ENCODE measurements at regions not wholly inside any gene's neighbourhood (a gene's known extent, or its start where the extent isn't known, plus 50 kb on each side); places are given as distances from the start of the nearest gene placed in this dataset.

DNA sequence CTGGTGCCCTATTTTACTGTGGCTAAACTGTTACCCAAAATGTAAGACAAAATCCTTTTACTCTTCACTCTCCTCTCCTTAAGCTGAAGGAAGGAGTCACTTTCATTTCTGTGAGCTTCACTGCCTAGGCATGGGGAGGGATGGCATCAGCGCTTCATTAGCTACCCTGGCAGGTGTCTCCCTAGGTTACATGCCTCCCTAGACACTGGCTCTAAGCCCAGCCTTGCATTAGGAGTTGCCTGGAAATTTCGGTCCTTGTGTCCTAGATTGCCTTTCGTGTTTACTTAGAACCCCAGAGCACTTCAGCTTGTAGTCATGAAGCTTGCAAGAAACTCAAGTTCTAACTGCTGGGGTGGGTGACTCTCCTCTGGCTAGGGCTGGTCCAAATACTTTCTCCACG is 520.5 kb upstream of the STXBP6 start:
- Histone ChIP-seq H3K27ac (ENCODE audit: insufficient read depth, low read length, poor library complexity, severe bottlenecking) (no peak overlapping the region), H3K4me1 (ENCODE audit: control insufficient read depth, insufficient read depth, low read length, poor library complexity, severe bottlenecking) (no peaks in the 10 kb centered on the region), H3K36me3 (ENCODE audit: control insufficient read depth, insufficient read depth, low read length) (no peaks in the 10 kb centered on the region), H3K27me3 (replicated peaks; ENCODE audit: control insufficient read depth, insufficient read depth, low read length, poor library complexity, severe bottlenecking) (no peaks in the 10 kb centered on the region), H3K4me3 (ENCODE audit: insufficient read depth, low read depth, low read length, poor library complexity, severe bottlenecking) (no peak overlapping the region), H3K9me3 (ENCODE audit: control insufficient read depth, low read length) (no peaks in the 10 kb centered on the region)
- DNase-seq = no peak

DNA sequence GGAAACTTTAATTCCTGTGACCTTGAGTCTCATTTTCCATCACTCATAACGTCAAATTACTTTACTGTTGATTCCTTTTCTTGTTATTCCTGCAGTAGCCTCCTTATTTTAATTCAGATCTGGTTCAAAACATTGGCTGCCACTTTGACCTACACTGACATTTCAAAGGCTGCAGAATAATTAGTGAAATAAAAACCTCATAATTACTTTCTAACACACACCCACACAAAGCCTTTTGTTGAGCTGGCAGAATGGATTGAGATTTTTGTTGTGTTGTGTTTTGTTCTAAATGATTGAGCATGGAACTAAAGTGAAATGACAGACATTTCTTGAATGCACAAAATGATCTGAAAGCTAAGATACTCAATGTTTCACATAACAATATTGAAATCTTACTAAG is 507.5 kb upstream of the STXBP6 start:
- Histone ChIP-seq H3K27ac (ENCODE audit: insufficient read depth, low read length, poor library complexity, severe bottlenecking) (no peak overlapping the region), H3K4me1 (ENCODE audit: control insufficient read depth, insufficient read depth, low read length, poor library complexity, severe bottlenecking) (no peaks in the 10 kb centered on the region), H3K27me3 (replicated peaks; ENCODE audit: control insufficient read depth, insufficient read depth, low read length, poor library complexity, severe bottlenecking) (no peaks in the 10 kb centered on the region), H3K36me3 (ENCODE audit: control insufficient read depth, insufficient read depth, low read length) (no peaks in the 10 kb centered on the region), H3K9me3 (ENCODE audit: control insufficient read depth, low read length) (no peaks in the 10 kb centered on the region), H3K4me3 (ENCODE audit: insufficient read depth, low read depth, low read length, poor library complexity, severe bottlenecking) (no peak overlapping the region)
- no peak for DNase-seq

DNA sequence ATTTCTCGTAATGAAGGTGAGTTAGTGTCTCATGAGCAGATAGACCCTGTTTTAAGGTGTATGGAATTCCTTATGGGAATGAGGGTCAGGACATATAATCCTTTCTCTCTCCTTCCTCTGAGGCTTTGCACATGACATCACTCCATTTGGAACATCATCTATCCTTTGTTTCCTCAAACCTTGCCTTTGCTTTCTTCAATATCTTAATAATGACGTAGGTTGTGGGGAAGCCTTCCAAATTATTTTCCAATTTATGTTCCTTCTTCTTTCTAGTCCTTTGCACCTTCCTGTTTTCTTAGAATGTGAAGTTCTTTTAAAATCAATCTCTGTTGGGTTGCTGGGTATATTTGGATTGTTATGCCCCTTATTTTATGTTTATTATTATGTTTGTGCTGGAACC is 502.9 kb upstream of the STXBP6 start:
- H3K27me3 ChIP-seq (replicated peaks; ENCODE audit: control insufficient read depth, insufficient read depth, low read length, poor library complexity, severe bottlenecking) = no peaks in the 10 kb centered on the region
- no peaks in the 10 kb centered on the region for H3K4me1 ChIP-seq (ENCODE audit: control insufficient read depth, insufficient read depth, low read length, poor library complexity, severe bottlenecking)
- no peaks in the 10 kb centered on the region for H3K36me3 ChIP-seq (ENCODE audit: control insufficient read depth, insufficient read depth, low read length)

DNA sequence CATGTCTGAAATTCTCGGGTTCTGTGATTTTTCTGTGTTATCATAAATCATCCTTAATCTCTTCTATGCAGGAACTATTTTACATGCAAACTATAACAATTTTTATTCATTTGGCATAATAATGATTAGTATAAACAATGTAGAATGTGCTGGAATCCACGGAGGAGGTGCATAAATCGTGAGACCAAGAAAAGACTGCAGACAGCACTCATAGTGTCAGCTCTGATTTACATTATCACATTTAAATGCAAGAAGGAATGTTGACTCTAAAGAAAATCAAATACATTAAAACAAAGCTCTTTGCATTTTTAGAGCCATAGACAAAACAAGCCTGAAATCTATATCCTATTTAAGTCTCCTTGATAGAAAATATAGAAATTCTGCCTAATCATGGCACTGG is 501.7 kb upstream of the STXBP6 start:
- Histone ChIP-seq H3K27ac (ENCODE audit: insufficient read depth, low read length, poor library complexity, severe bottlenecking) (no peak overlapping the region), H3K36me3 (ENCODE audit: control insufficient read depth, insufficient read depth, low read length) (no peaks in the 10 kb centered on the region), H3K4me1 (ENCODE audit: control insufficient read depth, insufficient read depth, low read length, poor library complexity, severe bottlenecking) (no peaks in the 10 kb centered on the region), H3K4me3 (ENCODE audit: insufficient read depth, low read depth, low read length, poor library complexity, severe bottlenecking) (no peak overlapping the region), H3K9me3 (ENCODE audit: control insufficient read depth, low read length) (peaks cover 3% of the 10 kb centered on the region), H3K27me3 (replicated peaks; ENCODE audit: control insufficient read depth, insufficient read depth, low read length, poor library complexity, severe bottlenecking) (no peaks in the 10 kb centered on the region)
- DNase-seq = no peak

More for the DNA sequence above, 502.9 kb upstream of the STXBP6 start:
- Histone ChIP-seq H3K4me3 (ENCODE audit: insufficient read depth, low read depth, low read length, poor library complexity, severe bottlenecking) (no peak overlapping the region), H3K9me3 (ENCODE audit: control insufficient read depth, low read length) (no peaks in the 10 kb centered on the region), H3K27ac (ENCODE audit: insufficient read depth, low read length, poor library complexity, severe bottlenecking) (no peak overlapping the region)
- no peak for DNase-seq

DNA sequence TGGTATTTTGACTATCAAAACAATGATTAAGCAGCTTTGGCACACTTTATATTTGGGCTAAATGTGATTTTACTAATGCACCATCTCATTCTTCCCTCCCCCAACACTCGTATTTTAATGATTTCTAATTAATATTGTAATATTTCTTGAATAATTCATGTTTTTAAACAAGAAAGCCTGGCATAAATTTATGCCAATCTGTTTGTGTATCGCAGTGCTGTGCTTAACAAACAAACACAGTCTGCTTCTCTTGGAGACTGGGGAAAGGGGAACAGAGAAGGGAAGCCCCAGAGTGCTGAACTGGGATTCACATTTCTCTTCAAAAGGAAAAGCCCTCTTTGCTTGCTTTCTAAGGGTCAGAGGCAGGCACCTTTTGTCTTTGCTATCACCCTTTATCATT is 496.9 kb upstream of the STXBP6 start:
- Histone ChIP-seq H3K4me1 (ENCODE audit: control insufficient read depth, insufficient read depth, low read length, poor library complexity, severe bottlenecking) (no peaks in the 10 kb centered on the region), H3K4me3 (ENCODE audit: insufficient read depth, low read depth, low read length, poor library complexity, severe bottlenecking) (no peak overlapping the region), H3K27me3 (replicated peaks; ENCODE audit: control insufficient read depth, insufficient read depth, low read length, poor library complexity, severe bottlenecking) (no peaks in the 10 kb centered on the region), H3K36me3 (ENCODE audit: control insufficient read depth, insufficient read depth, low read length) (no peaks in the 10 kb centered on the region), H3K9me3 (ENCODE audit: control insufficient read depth, low read length) (peaks cover 3% of the 10 kb centered on the region), H3K27ac (ENCODE audit: insufficient read depth, low read length, poor library complexity, severe bottlenecking) (no peak overlapping the region)
- no peak for DNase-seq

DNA sequence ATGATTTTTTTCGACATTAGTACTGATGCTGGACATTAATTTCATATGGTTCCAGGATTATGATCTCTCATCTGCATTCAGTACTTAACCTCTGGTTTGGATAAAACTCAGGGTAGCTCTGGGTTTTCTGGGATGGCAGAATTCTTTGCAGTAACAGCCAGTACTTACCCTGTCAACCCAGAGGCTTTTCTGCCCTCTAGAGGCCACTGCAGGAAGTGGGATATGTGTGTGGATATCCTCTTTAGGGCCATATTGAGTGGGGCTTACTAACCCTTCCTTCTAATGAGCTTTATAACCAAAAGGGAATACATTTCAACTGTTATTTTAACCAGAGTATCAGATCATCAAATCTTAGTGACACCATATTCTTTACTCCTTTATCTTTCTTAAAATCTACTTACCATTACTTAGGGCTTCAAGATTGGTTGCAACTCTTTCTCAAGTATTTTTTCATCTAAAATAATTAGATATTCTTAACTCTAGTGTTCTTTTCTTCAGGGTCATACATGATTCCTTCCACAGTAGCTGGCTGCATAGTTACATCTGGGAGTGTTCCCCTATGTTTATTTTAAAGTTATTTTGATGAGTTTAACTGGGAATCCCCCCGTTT is 488.0 kb upstream of the STXBP6 start:
- no peak for DNase-seq
- no peak overlapping the region for H3K4me3 ChIP-seq (ENCODE audit: insufficient read depth, low read depth, low read length, poor library complexity, severe bottlenecking)
- no peak overlapping the region for H3K27ac ChIP-seq (ENCODE audit: insufficient read depth, low read length, poor library complexity, severe bottlenecking)

DNA sequence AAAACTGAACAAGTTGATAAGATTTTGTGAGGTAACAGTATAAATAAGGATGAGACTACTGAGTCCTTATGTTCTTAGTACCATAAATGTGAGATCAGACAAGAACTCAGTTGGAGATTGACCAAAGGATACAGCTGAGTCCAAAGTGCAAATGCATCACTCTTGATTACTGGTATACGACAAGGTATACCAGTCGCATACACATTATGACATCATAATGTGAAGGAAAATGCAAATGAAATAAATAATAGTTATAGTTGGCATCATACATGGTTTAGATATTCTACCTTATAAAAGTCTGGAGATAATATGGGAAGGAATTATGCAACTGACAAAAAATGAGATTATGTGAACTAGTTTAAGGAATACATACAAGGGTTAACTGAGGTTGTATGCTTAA is 476.3 kb upstream of the STXBP6 start:
- no peaks in the 10 kb centered on the region for H3K4me1 ChIP-seq (ENCODE audit: control insufficient read depth, insufficient read depth, low read length, poor library complexity, severe bottlenecking)
- no peak overlapping the region for H3K4me3 ChIP-seq (ENCODE audit: insufficient read depth, low read depth, low read length, poor library complexity, severe bottlenecking)
- H3K27ac ChIP-seq (ENCODE audit: insufficient read depth, low read length, poor library complexity, severe bottlenecking) = no peak overlapping the region
- H3K36me3 ChIP-seq (ENCODE audit: control insufficient read depth, insufficient read depth, low read length) = no peaks in the 10 kb centered on the region
- DNase-seq = no peak
- no peaks in the 10 kb centered on the region for H3K9me3 ChIP-seq (ENCODE audit: control insufficient read depth, low read length)
- no peaks in the 10 kb centered on the region for H3K27me3 ChIP-seq (replicated peaks; ENCODE audit: control insufficient read depth, insufficient read depth, low read length, poor library complexity, severe bottlenecking)

More for the DNA sequence above, 488.0 kb upstream of the STXBP6 start:
- H3K27me3 ChIP-seq (replicated peaks; ENCODE audit: control insufficient read depth, insufficient read depth, low read length, poor library complexity, severe bottlenecking) = no peaks in the 10 kb centered on the region
- no peaks in the 10 kb centered on the region for H3K4me1 ChIP-seq (ENCODE audit: control insufficient read depth, insufficient read depth, low read length, poor library complexity, severe bottlenecking)
- no peaks in the 10 kb centered on the region for H3K9me3 ChIP-seq (ENCODE audit: control insufficient read depth, low read length)
- no peaks in the 10 kb centered on the region for H3K36me3 ChIP-seq (ENCODE audit: control insufficient read depth, insufficient read depth, low read length)

DNA sequence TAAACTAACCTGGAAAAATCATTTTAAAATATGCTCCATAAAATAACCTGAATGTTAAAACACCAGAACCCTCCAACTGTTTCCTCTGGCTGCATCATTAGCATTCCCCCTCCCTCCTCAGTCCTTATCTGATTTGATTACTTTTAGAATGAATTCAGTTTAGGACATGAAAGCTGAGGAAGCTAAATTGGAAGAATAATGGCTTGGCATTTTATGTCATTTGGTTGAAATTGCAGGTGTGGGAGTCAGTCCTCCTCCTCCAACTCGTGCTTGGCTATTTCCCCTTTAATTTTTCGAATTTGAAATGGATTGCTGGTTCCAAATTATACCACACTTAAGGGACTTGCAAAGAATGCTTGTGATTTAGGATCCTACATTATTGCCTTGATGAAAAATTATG is 473.0 kb upstream of the STXBP6 start:
- no peak for DNase-seq
- no peak overlapping the region for H3K4me3 ChIP-seq (ENCODE audit: insufficient read depth, low read depth, low read length, poor library complexity, severe bottlenecking)
- H3K36me3 ChIP-seq (ENCODE audit: control insufficient read depth, insufficient read depth, low read length) = no peaks in the 10 kb centered on the region
- H3K9me3 ChIP-seq (ENCODE audit: control insufficient read depth, low read length) = no peaks in the 10 kb centered on the region
- no peak overlapping the region for H3K27ac ChIP-seq (ENCODE audit: insufficient read depth, low read length, poor library complexity, severe bottlenecking)
- no peaks in the 10 kb centered on the region for H3K27me3 ChIP-seq (replicated peaks; ENCODE audit: control insufficient read depth, insufficient read depth, low read length, poor library complexity, severe bottlenecking)
- no peaks in the 10 kb centered on the region for H3K4me1 ChIP-seq (ENCODE audit: control insufficient read depth, insufficient read depth, low read length, poor library complexity, severe bottlenecking)

DNA sequence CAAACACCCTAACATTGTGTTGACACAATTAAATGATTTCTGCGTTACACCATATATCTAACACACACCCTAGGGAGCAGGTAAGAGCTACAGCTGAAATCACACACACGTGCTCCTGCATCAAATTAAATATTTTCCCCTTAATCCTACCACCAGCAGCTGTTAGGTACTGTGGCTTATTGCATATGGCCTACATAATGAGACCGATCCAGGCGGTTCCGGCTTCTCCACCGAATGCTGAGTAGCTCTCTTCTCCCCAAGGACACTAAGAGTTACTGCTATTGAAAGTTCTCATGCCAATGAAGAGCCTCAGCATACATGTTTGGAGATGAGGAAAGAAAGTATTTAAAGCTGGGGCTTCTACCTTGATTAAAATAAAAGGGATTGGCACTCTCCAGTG is 472.2 kb upstream of the STXBP6 start:
- no peaks in the 10 kb centered on the region for H3K36me3 ChIP-seq (ENCODE audit: control insufficient read depth, insufficient read depth, low read length)
- no peaks in the 10 kb centered on the region for H3K27me3 ChIP-seq (replicated peaks; ENCODE audit: control insufficient read depth, insufficient read depth, low read length, poor library complexity, severe bottlenecking)
- no peaks in the 10 kb centered on the region for H3K4me1 ChIP-seq (ENCODE audit: control insufficient read depth, insufficient read depth, low read length, poor library complexity, severe bottlenecking)
- H3K4me3 ChIP-seq (ENCODE audit: insufficient read depth, low read depth, low read length, poor library complexity, severe bottlenecking) = no peak overlapping the region
- no peaks in the 10 kb centered on the region for H3K9me3 ChIP-seq (ENCODE audit: control insufficient read depth, low read length)
- H3K27ac ChIP-seq (ENCODE audit: insufficient read depth, low read length, poor library complexity, severe bottlenecking) = no peak overlapping the region
- no peak for DNase-seq

DNA sequence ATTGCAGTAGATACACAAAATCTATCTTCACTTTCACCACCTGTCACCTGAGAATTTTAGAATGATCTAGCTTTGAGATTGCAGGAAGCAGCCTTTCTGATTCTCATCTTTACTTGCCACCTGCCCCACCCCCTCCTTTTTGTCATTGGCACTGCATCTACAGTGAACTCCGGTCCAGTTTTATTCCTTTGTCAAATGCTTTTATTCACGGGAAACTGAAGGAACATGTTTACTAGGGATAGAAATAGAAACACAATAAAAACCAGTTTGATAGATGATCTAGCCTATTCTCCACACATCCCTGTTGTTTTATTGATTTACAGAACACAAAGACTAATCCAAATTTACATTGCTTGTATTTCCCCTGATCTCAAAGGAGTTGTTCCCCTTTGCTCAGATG is 471.7 kb upstream of the STXBP6 start:
- no peaks in the 10 kb centered on the region for H3K27me3 ChIP-seq (replicated peaks; ENCODE audit: control insufficient read depth, insufficient read depth, low read length, poor library complexity, severe bottlenecking)
- H3K4me3 ChIP-seq (ENCODE audit: insufficient read depth, low read depth, low read length, poor library complexity, severe bottlenecking) = no peak overlapping the region
- DNase-seq = no peak
- no peaks in the 10 kb centered on the region for H3K9me3 ChIP-seq (ENCODE audit: control insufficient read depth, low read length)
- H3K36me3 ChIP-seq (ENCODE audit: control insufficient read depth, insufficient read depth, low read length) = no peaks in the 10 kb centered on the region
- no peaks in the 10 kb centered on the region for H3K4me1 ChIP-seq (ENCODE audit: control insufficient read depth, insufficient read depth, low read length, poor library complexity, severe bottlenecking)
- no peak overlapping the region for H3K27ac ChIP-seq (ENCODE audit: insufficient read depth, low read length, poor library complexity, severe bottlenecking)
